Kidney capillary endothelial cell (primary cell): ENCODE measurements at regions not wholly inside any gene's neighbourhood (a gene's known extent, or its start where the extent isn't known, plus 50 kb on each side); places are given as distances from the start of the nearest gene placed in this dataset.
"Not testable (repeated sequence)": the region's sequence is repeated elsewhere in the genome, so short reads cannot be mapped to it uniquely, and the experiment has no call there.

Experiments used
- DNase-seq: peaks from one replicate; pipeline ENCODE4 v3.0.0-alpha.2; 2018; ENCODE audit warnings: low spot score

DNA sequence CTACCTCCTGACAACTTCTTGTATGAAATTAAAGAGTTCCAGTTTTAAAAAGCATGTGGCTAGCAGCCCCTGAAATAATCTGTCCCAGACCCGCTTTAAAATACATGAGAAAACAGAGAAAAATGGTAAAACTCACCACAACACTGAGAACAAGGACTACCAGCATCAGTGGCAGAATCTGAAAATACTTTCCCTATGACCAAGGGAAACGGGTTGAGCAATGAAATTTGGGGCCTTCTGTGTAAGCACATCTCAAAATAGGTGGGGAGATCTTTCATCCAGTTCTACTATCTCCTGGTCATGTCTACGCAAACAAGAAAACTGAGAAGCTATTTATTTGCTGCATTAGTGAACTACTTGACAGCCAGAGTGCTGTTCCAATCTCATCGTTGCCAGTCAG lies 172.3 kb downstream of the LNPK start:
- DNase-seq = no peak

DNA sequence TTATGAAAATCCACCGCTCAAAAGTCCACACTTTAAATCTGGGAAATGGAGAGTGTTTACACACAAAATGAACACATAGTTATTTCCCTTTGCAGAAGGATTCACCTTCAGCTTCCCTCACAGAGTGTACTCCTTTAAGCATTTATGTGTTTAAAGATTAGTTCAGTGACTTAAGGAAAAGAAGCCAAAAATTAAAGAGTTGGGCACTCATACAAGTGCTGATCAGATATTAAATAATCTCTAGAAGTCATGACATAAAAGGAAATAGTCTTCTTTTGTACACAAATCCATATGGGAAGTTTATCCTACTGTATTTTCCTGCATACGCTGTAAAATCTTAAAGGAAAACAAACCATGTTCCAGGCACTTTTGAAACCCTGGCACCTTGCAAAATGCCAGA lies 174.2 kb downstream of the LNPK start:
- no peak for DNase-seq

DNA sequence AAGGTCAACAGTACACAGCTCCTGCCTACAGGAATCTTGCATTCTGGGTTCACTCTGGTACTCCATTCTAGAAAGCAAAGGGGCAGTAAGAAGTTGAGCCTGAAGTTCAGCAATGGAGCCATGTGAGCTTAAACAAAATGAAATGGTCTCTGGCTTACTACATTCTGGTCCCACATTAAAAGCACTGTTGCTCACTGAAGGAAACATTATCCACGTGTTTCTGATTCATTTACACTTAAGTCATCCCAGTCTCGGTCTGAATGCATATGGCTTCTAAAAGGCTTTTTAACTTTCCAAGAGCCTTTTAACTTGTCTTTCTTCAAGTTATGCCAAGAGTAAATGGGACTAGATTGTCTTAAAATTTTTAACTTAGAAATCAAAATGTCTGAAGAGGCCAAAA lies 177.8 kb downstream of the LNPK start:
- no peak for DNase-seq

DNA sequence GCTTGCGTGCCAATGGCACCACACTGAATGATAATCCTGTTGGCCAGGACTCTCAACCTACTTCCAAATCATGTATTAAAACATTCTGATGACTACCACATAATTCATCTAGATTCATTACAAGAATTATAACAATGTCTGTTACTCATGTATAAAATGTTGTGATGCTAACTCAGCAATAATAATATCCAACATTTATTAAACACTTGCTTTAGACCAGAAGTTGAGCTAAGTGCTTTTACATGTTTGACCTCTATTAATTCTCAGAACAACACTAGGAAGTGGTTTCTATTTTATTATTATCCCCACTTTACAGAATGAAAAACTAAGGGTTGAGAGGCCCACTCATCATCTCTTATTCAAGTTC lies 178.4 kb downstream of the LNPK start:
- no peak for DNase-seq

DNA sequence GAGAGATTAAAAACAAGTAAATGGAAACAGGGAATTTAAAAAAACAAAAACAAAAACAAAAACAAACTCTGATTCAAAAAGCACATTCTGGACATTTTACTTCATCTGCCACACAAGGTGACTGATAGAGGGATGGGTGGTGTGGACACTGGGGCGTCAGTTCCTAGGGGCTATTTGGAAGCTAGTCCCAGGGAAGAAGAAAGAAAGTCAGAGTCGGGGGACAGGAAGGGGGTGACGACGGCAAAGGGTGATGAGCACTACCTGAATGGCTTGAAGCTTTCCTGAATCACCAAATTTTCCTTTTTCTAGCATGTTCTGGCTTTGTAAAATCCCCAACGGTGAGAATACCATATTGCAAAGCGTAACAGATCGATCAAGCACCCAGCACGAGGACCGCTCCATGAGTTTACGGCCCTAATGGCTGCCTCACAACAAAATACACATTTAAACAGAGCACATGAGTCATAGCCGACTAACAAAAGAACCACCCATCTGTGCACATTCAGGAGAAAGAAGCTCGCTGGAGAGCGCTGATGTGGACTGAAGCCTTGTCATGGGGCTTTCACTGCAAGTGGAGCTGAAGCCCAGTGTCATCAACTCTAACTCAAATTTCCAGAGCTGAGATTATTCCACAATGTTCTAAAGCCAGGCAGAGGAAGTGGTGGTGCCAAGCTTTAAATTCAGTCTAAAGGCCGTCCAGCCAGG lies 178.9 kb downstream of the LNPK start:
- DNase-seq = no peak

DNA sequence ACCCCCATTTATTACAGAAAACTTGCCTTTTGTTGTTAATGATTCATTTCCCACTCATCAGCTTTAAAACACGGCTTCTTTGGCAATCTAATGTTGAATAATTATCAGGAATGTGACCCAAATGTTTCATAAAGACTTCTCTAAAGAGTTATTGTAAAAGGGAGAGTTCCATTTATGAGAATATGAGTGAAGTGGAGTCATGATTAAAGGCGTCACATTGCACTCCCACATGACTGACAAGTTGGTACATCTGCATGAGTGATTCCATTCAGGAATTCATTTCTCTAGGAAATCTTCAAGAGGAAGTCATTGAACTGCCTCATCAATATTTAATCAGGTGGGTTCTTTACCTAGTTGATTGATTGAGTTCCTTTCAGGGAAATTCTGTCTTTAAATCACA lies 184.8 kb downstream of the LNPK start:
- DNase-seq = no peak

DNA sequence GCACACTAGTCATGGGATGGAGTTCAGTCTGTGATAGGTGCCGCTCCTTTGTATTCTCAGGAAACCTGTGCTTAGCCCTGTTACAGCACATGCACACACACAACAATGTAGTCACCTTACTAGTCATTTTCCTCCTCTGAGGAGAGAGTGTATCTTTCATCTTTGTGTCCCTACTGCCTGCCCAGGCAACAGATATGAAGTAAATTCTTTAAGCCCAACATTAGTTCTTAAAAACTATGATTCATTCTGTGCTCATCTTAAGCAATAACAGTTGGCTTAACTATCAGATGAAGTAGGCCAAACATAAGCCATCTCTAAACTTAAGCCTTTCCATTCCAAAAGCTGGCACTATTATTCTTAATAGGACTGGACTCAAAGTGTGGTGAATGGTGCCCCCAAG lies 186.5 kb downstream of the LNPK start:
- no peak for DNase-seq

DNA sequence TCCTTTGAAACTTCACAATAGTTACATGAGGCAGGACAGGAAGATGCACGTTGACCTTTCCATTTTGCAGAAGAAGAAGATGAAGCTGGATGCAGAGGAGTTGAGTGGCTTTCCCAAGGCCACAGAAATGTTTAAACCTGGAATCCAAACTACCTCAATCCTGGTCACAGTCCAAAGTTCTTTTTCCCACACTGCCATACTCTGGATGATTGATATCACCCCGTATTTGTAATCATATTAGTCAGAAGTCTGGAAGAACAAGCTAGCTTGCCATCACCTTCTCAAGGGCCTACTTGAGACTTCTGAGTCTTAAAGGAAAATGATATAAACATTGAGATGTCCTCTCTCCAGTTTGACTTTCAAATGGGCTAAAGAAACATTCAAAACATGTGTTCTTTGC lies 190.1 kb downstream of the LNPK start:
- no peak for DNase-seq

DNA sequence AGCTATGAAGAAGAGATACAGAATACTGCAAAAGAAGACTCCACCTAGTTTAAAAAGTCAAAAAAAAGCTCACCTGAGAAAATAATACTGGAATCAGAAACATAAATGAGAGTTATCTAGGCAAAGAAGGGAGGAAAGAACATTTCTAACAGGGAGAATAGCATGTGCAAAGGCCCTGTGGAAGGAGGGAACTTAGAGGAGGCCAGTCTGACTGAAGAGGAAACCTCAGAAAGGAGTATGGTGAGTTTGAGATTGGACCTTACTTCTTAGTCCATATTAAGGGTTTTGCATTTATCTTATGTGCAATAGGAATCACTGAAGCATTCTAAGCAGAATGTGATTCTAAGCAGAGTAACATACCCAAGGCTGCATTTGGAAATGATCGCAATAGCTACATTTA lies 193.2 kb downstream of the LNPK start:
- DNase-seq = no peak

DNA sequence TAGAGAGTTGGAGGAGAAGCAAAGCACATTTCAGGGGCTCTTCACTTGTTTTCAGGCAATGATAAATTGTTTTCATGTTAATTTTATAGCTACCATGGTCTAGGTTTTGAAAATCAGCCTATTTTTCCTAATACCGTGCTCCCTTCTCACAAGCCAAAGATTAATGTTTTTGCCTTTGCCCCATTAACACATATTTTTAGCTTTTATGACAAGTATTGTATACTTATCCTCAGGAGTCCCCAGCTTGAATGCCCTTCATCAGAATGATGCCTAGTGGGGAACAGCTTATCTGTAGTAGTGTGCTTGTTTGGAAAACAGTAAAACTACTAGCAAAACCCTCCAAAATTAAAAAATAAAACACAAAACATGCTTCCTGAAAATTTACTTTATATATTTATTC lies 194.0 kb downstream of the LNPK start:
- DNase-seq = no peak

DNA sequence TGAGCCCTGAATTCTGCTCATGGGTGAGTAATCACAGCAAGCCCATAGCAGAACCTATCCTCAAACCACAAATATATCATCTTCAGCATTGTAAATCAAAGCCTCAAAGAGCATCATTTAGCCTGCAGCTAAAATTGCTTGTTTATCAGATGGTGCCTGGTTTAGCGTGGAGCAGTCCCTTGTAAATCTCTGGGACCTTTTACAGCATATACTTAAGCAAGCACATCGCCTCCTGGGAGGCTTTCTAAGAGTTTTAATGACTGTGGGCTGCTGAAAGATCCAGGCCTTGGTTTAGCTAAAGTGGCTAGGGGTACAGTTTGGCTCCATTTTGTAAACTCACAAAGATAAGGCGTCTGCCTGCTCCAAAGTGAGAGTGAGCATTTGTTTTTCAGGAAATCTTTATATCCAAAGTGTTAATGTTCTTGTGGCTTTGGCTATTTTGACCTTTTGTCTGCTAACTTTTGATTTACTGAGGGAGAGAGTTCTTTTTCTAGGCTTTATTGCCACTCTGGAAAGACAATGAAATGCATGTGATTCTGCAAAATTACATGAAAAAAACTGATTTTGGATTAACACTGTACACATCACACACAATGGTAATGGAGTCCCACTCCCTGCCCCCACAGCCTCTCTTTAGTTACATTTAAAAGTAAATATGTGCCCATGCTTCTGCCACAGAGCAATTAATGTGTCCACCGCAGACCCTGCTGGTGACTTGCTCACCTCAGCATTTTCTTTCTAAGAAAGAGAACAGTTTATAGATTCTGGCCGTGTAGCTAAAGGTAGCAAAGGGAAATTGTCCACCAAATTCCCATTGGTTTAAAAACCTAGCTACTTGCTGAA lies 194.8 kb downstream of the LNPK start:
- no peak for DNase-seq

DNA sequence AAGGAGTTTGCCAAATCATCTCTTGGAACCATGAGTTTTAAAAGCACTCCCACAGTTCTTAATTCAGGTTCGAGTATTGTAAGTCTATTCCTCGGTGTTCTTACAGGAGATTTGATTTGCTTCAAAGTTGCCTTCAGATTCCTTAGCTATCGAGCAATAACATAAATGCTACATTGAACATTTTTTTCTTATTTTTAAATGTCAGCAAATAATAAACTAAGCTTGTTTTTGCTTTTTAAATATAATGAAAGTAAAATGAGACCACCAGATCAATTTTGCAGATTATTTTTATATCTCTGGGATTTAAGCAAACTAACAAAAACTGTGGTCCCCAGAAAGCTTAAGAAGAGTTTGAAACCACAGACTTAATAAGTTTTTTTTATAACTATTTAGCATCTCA lies 195.5 kb downstream of the LNPK start:
- DNase-seq = no peak

DNA sequence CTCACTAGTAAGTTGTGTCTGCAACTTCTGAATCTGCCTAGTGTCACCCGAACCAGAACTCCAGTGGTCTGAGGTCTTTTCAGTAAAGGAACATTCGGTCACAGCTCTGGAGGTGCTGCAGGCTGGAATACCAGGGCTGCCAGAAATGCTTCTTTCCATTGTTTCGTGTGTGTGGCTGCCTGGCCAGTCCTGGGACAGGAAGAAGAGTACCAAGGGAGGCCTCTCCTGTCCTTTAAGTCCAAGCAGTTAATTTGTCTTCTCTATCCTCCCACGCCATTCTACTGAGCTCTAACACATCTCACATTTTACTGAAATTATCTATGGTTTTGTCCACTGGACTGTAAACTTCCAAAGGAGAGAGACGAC lies 196.0 kb downstream of the LNPK start:
- DNase-seq = no peak

DNA sequence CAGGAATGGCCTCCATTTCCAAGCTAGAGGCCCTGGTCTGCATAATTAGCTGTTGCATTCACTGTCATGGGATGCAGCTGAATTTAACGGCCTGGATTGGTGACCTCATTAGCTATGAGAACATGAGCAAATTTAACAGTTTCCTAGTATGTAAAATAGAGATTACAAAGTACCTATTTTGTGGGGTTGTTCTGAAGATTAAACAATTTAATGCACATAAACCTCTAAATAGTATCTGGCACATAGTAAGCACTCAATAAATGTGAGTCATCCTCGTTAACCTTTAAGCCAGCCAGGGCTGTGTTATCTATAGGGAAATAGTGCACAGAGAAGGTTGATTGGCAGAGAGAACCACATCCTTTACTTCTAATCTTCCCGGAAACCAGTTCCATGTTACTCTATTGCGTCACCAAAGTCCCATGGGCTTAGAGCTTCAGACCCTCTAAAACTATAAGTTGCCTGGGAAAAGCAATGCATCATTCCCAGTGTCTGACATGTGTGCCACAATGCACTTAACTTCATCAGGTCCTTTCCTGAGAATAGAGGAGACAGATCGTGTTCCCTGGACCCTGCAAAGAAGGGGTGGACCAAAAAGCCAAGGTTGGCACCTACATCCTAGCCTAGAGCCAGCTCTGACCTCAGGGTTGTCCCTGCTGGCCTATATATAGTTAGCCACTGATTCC lies 196.5 kb downstream of the LNPK start:
- no peak for DNase-seq

DNA sequence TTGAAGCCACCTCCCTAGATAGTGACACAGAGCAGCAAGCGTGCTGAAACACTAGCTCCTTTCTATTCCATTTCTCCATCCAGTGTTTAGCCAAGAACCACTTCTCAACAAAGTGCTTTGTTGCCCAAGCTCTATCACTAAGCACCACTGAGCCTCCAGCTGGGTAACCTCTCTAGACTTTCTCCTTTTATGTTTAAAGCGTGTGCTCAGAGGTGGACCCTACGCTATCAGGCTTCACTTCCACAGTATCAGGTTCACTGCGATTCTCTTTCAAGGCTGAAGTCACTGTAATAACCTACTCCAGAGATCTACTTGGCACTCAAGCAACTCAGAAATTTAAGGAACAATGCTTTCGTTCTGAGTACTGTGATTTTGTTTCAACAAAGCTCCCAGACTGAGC lies 197.9 kb downstream of the LNPK start:
- no peak for DNase-seq

DNA sequence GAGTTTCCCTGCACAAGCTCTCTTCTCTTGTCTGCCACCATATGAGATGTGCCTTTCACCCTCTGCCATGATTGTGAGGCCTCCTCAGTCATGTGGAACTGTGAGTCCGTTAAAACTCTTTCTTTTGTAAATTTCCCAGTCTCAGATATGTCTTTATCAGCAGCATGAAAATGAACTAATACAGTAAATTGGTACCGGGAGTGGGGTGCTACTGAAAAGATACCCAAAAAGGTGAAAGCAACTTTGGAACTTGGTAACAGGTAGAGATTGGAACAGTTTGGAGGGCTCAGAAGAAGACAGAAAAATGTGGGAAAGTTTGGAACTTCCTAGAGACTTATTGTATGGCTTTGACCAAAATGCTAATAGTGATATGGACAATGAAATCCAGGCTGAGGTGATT lies 205.6 kb downstream of the LNPK start:
- not testable (repeated sequence) for DNase-seq

DNA sequence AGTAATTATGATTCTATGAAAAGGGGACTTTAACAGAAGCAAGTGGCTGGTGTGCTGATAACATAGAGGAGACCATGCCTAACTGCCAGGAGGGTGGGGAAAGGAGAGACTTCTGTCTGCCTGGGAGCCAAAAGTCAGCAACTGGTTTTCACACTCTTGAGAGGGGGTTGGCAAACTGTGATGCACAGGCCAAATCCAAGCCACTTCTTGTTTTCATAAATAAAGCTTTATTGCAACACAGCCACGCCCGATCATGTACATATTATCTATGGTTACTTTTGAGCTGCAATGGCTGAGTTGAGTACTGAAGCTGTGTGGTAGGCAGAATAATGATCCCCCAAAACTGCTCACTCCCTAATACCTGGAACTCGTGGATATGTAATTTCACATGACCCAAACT lies 208.4 kb downstream of the LNPK start:
- no peak for DNase-seq

DNA sequence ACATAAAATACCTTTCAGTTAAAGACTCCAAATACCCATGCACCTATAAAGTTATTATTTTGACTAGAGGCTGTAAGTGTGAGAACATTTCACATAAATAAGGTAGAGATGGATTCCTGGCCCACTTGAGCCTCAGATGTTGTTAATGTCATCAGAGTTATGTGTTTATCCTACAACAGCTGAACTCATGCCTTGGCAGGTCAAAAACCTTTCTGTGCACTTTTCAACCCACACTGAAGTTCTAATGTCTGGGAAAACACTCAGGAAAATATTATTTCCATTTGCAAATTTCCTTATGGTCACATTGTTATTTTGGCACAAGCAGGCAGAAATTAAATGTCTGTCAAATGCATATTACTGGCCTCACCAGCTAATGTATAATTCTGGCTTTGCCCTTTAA lies 209.2 kb downstream of the LNPK start:
- no peak for DNase-seq

DNA sequence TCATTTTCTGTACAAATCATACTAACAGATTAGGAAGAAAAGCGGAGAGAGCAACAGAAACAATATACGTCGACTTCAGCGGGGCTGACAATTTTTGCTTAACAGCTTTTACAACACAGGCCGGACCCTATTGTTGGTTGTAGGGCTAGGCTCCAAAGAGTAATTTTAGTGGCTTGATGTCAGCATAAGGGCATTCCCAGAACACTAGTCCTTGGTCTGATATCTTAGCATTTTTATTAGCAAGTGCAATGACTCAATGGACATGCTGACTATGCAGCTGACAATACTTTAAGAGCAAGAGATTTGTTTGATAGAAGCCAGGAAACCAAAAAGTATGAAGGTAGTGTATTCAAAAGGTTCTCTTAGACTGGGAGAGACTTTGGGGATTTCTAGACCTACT lies 209.9 kb downstream of the LNPK start:
- DNase-seq = no peak

DNA sequence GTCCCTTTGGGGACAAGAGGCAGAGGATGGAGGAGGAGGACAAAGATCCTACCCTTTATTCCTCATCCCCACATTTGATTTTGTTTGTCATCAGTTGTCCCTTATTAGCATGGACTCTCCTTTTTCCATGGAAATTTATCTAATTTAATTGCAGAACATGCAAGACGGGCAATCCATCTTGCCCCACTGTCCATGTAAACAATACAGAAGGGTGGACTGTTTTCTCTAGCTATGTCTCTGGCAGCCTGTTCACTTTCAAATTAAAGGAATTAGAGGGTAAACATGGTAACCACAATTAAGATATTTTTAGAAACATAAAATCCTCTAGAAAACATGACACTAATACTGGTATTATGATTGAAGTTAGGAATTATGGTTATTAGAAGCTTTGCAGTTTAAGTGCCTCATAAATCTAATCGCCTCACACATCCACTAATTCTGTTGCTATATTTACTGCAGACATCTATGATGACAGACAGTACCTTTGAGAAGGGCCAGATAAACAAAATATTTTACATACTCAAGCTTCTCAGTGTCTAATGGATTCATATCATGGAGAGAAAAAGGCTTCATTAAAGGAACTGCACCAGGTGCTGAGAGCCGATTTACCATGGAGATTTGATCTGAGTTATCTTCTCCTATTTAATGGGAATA lies 215.5 kb downstream of the LNPK start:
- DNase-seq = no peak

DNA sequence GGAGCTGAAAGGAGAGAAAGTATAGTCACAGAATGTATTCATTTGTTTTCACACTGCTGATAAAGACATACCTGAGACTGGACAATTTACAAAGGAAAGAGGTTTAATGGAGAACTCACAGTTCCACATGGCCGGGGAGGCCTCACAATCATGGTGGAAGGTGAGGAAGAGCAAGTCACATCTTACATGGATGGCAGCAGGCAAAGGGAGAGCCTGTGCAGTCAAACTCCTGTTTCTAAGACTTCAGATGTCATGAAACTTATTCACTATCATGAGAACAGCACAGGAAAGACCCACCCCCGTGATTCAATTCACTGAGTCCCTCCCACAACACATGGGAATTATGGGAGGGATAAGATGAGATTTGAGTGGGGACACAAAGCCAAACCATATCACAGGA lies 224.7 kb downstream of the LNPK start:
- not testable (repeated sequence) for DNase-seq

DNA sequence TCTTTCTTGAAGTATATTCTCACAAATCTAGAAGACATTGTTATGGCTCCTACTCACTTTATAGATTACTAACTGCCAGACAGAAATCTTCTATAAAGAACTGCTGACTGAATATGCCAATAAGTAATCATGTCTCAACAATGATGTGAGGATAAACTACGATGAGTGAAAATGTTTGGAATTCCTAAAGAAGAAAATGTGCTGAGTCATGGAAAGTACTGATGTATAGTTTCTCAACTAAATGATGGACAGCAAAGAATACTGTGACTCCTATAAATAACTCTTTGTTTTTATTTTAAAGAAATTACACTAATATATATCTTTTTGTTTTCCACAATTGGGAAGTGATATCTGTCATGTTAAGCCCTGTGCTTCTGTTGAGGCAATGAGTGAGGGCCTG lies 232.9 kb downstream of the LNPK start:
- DNase-seq = no peak

DNA sequence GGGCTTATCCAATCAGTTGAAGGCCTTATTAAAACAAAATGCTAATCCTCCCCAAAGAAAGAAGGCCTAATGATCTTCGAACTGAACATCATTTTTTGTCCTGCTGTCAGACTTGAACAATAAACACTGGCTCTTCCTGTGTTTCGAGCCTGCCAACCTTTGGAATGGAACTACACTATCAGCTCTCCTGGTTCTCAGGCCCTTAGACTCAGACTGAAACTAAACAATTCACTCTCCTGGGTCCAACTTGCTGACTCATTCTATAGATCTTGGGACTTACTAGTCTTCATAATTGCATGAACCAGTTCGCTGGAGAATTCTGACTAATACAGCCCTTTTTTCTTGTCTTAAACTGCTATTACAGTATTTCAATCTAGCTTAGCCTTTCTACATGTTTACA lies 235.2 kb downstream of the LNPK start:
- DNase-seq = no peak
